Activated naive CD4-positive, alpha-beta T cell treated with anti-CD3 and anti-CD28 coated beads, Interleukin-2, amount 10 ng/mL, durations not matched to agents 7 days and 5 days (primary cell): ENCODE measurements at regions not wholly inside any gene's neighbourhood (a gene's known extent, or its start where the extent isn't known, plus 50 kb on each side); places are given as distances from the start of the nearest gene placed in this dataset.
"Not testable (repeated sequence)": the region's sequence is repeated elsewhere in the genome, so short reads cannot be mapped to it uniquely, and the experiment has no call there.

Experiments used
- CTCF ChIA-PET: fragments of 350-600 bp; sonication (Branson Sonifier 250); formaldehyde crosslinking; loops from one replicate; lab custom pipeline; 2021; ENCODE audit warnings: antibody characterized with exemption; lab: Charles Lee
- DNase-seq: peaks from one replicate; pipeline ENCODE4 v3.0.0-alpha.2; 2020
- H3K27ac Mint-ChIP-seq: one replicate; pipeline ENCODE4 v1.8.0; 2021; ENCODE audit warnings: mild to moderate bottlenecking, moderate library complexity, mixed read lengths
- H3K27me3 Mint-ChIP-seq: one replicate; pipeline ENCODE4 v1.8.0; 2021; ENCODE audit warnings: mild to moderate bottlenecking, mixed read lengths
- H3K36me3 Mint-ChIP-seq: one replicate; pipeline ENCODE4 v1.8.0; 2021; ENCODE audit warnings: mixed read lengths
- H3K4me1 Mint-ChIP-seq: one replicate; pipeline ENCODE4 v1.8.0; 2021; ENCODE audit warnings: mixed read lengths
- H3K4me3 Mint-ChIP-seq: one replicate; pipeline ENCODE4 v1.8.0; 2021; ENCODE audit warnings: mild to moderate bottlenecking, moderate library complexity, mixed read lengths
- H3K9me3 Mint-ChIP-seq: one replicate; pipeline ENCODE4 v1.8.0; 2021; ENCODE audit warnings: mixed read lengths

DNA sequence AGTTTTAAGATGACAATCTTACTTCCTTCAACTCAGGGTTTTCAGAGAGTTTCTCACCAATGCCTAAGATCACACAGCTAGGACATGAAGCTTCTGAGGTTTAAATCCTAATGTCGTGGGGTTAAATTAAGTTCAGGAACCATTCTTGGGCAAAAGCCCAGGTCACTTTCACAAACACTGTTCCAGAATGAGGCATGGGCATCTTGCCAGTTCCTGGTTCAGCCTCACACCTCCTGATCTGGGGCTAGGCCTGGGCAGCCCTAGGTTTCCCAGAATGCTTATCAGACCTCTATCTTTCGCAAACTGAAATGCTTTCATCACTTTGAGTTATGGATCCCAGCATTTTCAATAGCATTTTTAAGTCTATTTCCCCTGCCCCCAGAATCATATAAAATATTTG is 224.8 kb upstream of the EDA2R start:
- no peaks in the 10 kb centered on the region for H3K4me1 Mint-ChIP-seq
- no peak overlapping the region for H3K4me3 Mint-ChIP-seq
- no peaks in the 10 kb centered on the region for H3K9me3 Mint-ChIP-seq
- no peak overlapping the region for H3K27ac Mint-ChIP-seq
- no peak for DNase-seq
- no peaks in the 10 kb centered on the region for H3K27me3 Mint-ChIP-seq
- H3K36me3 Mint-ChIP-seq = no peaks in the 10 kb centered on the region
- CTCF ChIA-PET = no interaction called here

GRCh38 chrX:66833426-66833825 is 194.5 kb upstream of the EDA2R start:
- Mint-ChIP-seq H3K4me1 (no peaks in the 10 kb centered on the region), H3K36me3 (no peaks in the 10 kb centered on the region), H3K27me3 (no peaks in the 10 kb centered on the region), H3K9me3 (no peaks in the 10 kb centered on the region), H3K4me3 (no peak overlapping the region), H3K27ac (no peak overlapping the region)
- CTCF ChIA-PET = no interaction called here
- DNase-seq = no peak

- Mint-ChIP-seq H3K36me3 (no peaks in the 10 kb centered on the region), H3K27me3 (no peaks in the 10 kb centered on the region), H3K9me3 (no peaks in the 10 kb centered on the region), H3K4me1 (no peaks in the 10 kb centered on the region), H3K4me3 (no peak overlapping the region), H3K27ac (no peak overlapping the region)
- DNase-seq = no peak
- CTCF ChIA-PET = no interaction called here
These were observed 176.3 kb upstream of the EDA2R start for GRCh38 chrX:66815227-66815626.

- CTCF ChIA-PET, DNase-seq: not testable (repeated sequence)
These were observed 155.6 kb upstream of the EDA2R start for GRCh38 chrX:66794514-66794913.

GRCh38 chrX:66766318-66766717 is 127.4 kb upstream of the EDA2R start:
- Mint-ChIP-seq H3K36me3 (no peaks in the 10 kb centered on the region), H3K27me3 (no peaks in the 10 kb centered on the region), H3K27ac (no peak overlapping the region), H3K4me1 (no peaks in the 10 kb centered on the region), H3K4me3 (no peak overlapping the region), H3K9me3 (no peaks in the 10 kb centered on the region)
- CTCF ChIA-PET = no interaction called here
- no peak for DNase-seq

More at GRCh38 chrX:66794514-66794913, 155.6 kb upstream of the EDA2R start:
- H3K27me3 Mint-ChIP-seq, H3K4me1 Mint-ChIP-seq, H3K36me3 Mint-ChIP-seq, H3K4me3 Mint-ChIP-seq, H3K9me3 Mint-ChIP-seq, H3K27ac Mint-ChIP-seq: not testable (repeated sequence)

DNA sequence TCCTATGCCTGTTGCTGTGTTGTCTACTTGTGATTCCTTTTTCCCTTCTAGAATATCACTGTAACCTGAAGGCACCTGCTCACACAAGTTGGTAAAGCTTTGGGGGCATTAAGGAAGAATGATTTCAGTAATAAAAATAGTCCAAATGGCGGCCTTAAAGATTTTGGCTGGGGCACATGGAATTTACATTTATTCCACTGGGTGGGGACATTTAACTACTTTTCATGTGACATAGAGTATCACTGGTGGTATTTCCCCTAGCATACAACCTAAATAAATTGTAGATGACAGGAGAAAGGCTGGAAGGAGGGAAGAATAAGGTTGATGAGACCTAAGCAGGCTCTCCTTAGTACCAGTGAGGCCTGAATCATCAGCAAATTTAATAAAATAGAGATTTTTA is 121.8 kb upstream of the EDA2R start:
- no peaks in the 10 kb centered on the region for H3K27me3 Mint-ChIP-seq
- CTCF ChIA-PET = no interaction called here
- no peaks in the 10 kb centered on the region for H3K36me3 Mint-ChIP-seq
- H3K27ac Mint-ChIP-seq = no peak overlapping the region
- DNase-seq = no peak
- no peak overlapping the region for H3K4me3 Mint-ChIP-seq
- no peaks in the 10 kb centered on the region for H3K4me1 Mint-ChIP-seq
- no peaks in the 10 kb centered on the region for H3K9me3 Mint-ChIP-seq

GRCh38 chrX:66756717-66757116 is 117.8 kb upstream of the EDA2R start:
- CTCF ChIA-PET = no interaction called here
- Mint-ChIP-seq H3K9me3 (no peaks in the 10 kb centered on the region), H3K27ac (no peak overlapping the region)

DNA sequence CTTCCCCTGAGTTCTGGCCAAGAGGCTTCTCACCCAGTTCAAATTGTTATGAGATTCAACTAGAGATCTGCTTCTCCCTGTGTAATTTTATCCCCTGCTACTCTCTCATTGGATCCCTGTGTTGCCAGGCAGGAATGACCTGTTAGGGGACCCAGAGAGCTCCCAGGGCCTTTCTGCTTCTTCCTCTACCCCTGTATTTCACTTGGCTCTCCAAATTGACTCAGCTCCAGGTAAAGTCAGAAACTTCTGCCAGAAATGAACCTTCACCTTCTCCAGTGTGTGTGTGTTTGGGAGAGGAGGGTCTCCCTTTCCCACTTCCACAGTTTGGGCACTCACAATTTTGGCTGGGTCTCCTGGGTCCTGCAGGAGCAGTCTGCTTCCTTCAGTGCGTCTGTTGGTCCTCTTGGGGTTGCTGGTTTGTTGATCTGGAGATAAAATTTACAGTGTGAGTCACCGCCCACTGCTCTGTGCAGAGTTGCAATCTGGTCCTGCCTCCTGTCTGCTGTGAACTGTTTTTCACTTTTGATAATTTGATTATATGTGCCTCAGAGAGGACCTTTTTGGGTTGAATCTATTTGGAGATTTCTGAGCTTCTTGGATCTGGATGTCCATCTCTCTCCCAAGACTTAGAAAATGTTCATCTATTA is 112.4 kb upstream of the EDA2R start:
- Mint-ChIP-seq H3K9me3 (no peaks in the 10 kb centered on the region), H3K27me3 (no peaks in the 10 kb centered on the region), H3K4me1 (no peaks in the 10 kb centered on the region), H3K27ac (no peak overlapping the region), H3K36me3 (no peaks in the 10 kb centered on the region), H3K4me3 (no peak overlapping the region)
- DNase-seq = no peak
- CTCF ChIA-PET = no interaction called here

More at GRCh38 chrX:66756717-66757116, 117.8 kb upstream of the EDA2R start:
- Mint-ChIP-seq H3K36me3 (no peaks in the 10 kb centered on the region), H3K4me3 (no peak overlapping the region), H3K4me1 (no peaks in the 10 kb centered on the region), H3K27me3 (no peaks in the 10 kb centered on the region)
- DNase-seq = no peak

- H3K36me3 Mint-ChIP-seq, H3K4me3 Mint-ChIP-seq, H3K4me1 Mint-ChIP-seq, CTCF ChIA-PET, H3K27ac Mint-ChIP-seq, DNase-seq, H3K9me3 Mint-ChIP-seq, H3K27me3 Mint-ChIP-seq: not testable (repeated sequence)
These were observed 105.6 kb upstream of the EDA2R start for GRCh38 chrX:66744519-66744918.

DNA sequence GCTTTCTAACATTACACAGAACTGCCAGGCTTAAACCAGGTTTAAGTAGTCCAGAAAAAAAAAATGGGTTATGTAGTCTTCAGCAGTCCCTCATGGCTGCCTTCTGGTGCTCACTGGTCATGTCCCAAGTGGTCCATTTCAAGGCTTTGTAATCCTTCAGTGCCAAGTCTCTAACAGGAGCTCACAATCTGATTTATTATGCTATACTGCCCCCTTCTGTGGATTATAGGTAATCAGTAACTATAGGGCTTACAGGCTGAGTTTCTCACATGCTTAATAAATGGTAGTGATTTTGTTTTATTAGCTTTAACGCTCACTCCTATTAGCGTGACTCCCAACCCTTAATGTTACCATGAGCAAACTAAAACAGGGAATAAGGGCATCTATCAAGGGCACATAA is 92.5 kb upstream of the EDA2R start:
- H3K27me3 Mint-ChIP-seq = no peaks in the 10 kb centered on the region
- CTCF ChIA-PET = interaction anchor here (0.8 to 2.2 kb wide), 6 partner anchors 321 to 1218 kb away, joined by 3 to 8 read pairs (median 5); no protein-coding TSS in a partner anchor
- no peak for DNase-seq

GRCh38 chrX:66728818-66729271 is 90.0 kb upstream of the EDA2R start:
- H3K4me1 Mint-ChIP-seq = peaks cover 6% of the 10 kb centered on the region
- peak overlapping the region; percentile 93 for H3K27ac Mint-ChIP-seq
- peak; percentile 58 for DNase-seq
- CTCF ChIA-PET = interaction anchor here (0.6 to 1.9 kb wide), 7 partner anchors 528 to 1277 kb away, joined by 3 to 5 read pairs (median 3); no protein-coding TSS in a partner anchor
- no peaks in the 10 kb centered on the region for H3K27me3 Mint-ChIP-seq
- no peaks in the 10 kb centered on the region for H3K36me3 Mint-ChIP-seq
- H3K4me3 Mint-ChIP-seq = peak overlapping the region; percentile 86
- no peaks in the 10 kb centered on the region for H3K9me3 Mint-ChIP-seq

More for the DNA sequence above, 92.5 kb upstream of the EDA2R start:
- Mint-ChIP-seq H3K36me3 (no peaks in the 10 kb centered on the region), H3K9me3 (no peaks in the 10 kb centered on the region), H3K4me3 (no peak overlapping the region), H3K4me1 (peaks cover 6% of the 10 kb centered on the region), H3K27ac (no peak overlapping the region)

DNA sequence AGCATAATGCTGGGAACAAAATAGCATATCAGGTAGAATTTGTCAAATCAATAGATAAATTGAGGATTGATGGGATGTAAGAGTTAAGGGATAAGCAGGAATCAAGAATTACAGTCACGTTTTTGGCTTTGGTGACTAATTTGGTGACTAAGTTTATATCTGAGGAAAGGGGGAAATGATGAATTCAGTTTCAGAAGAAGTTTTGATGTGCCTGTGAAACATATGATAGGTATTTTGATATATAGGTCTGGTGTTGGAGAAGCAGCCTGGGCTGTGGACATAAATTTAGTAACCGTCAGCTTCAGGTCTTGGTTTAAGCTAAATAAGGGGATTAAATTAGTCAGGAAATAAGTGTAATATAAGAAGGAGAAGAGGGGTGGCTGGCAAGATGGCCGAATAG is 79.0 kb upstream of the EDA2R start:
- DNase-seq = no peak
- Mint-ChIP-seq H3K4me3 (no peak overlapping the region), H3K4me1 (peaks cover 3% of the 10 kb centered on the region), H3K9me3 (peaks cover under 1% of the 10 kb centered on the region), H3K27ac (no peak overlapping the region), H3K36me3 (no peaks in the 10 kb centered on the region), H3K27me3 (no peaks in the 10 kb centered on the region)
- CTCF ChIA-PET = no interaction called here

- H3K9me3 Mint-ChIP-seq = no peaks in the 10 kb centered on the region
- CTCF ChIA-PET = no interaction called here
These were observed 59.7 kb upstream of the EDA2R start for GRCh38 chrX:66698273-66699204.

DNA sequence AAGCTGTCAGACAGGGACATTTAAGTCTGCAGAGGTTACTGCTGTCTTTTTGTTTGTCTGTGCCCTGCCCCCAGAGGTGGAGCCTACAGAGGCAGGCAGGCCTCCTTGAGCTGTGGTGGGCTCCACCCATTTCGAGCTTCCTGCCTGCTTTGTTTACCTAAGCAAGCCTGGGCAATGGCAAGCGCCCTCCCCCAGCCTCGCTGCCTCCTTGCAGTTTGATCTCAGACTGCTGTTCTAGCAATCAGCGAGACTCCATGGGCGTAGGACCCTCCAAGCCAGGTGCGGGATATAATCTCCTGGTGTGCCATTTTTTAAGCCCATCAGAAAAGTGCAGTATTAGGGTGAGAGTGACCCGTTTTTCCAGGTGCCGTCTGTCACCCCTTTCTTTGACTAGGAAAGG is 53.6 kb upstream of the EDA2R start:
- H3K27me3 Mint-ChIP-seq, H3K4me1 Mint-ChIP-seq, H3K27ac Mint-ChIP-seq, H3K4me3 Mint-ChIP-seq, CTCF ChIA-PET, DNase-seq, H3K9me3 Mint-ChIP-seq, H3K36me3 Mint-ChIP-seq: not testable (repeated sequence)

More at GRCh38 chrX:66698273-66699204, 59.7 kb upstream of the EDA2R start:
- Mint-ChIP-seq H3K27me3 (no peaks in the 10 kb centered on the region), H3K27ac (no peak overlapping the region), H3K4me1 (no peaks in the 10 kb centered on the region), H3K36me3 (no peaks in the 10 kb centered on the region), H3K4me3 (no peak overlapping the region)
- DNase-seq = no peak
